Middle frontal gyrus (tissue), 1 donor: ENCODE measurements at regions not wholly inside any gene's neighbourhood (a gene's known extent, or its start where the extent isn't known, plus 50 kb on each side); places are given as distances from the start of the nearest gene placed in this dataset.
"Not testable (repeated sequence)": the region's sequence is repeated elsewhere in the genome, so short reads cannot be mapped to it uniquely, and the experiment has no call there.

Experiments
- DNase-seq: peaks from one replicate; pipeline ENCODE4 v3.0.0-alpha.2; 2015; ENCODE audit warnings: low spot score; ENCODE audit errors: extremely low spot score

GRCh38 chr5:118486647-118487225 is 501.6 kb downstream of the DTWD2 start:
- no peak for DNase-seq

GRCh38 chr5:118479285-118479684 is 509.1 kb downstream of the DTWD2 start:
- no peak for DNase-seq

GRCh38 chr5:118478852-118479251 is 509.5 kb downstream of the DTWD2 start:
- no peak for DNase-seq

GRCh38 chr5:118468085-118468484 is 520.3 kb downstream of the DTWD2 start:
- DNase-seq, result no peak

- DNase-seq, result no peak
These were observed 521.2 kb downstream of the DTWD2 start for GRCh38 chr5:118467103-118467502.

- no peak for DNase-seq
These were observed 521.9 kb downstream of the DTWD2 start for GRCh38 chr5:118466418-118466817.

- not testable (repeated sequence) for DNase-seq
These were observed 526.1 kb downstream of the DTWD2 start for GRCh38 chr5:118462276-118462675.

- DNase-seq, result no peak
These were observed 526.9 kb downstream of the DTWD2 start for GRCh38 chr5:118461436-118461835.

GRCh38 chr5:118459490-118459889 is 528.9 kb downstream of the DTWD2 start:
- no peak for DNase-seq

- no peak for DNase-seq
These were observed 532.3 kb downstream of the DTWD2 start for GRCh38 chr5:118456085-118456484.

- DNase-seq, result no peak
These were observed 536.6 kb downstream of the DTWD2 start for GRCh38 chr5:118451697-118452247.

GRCh38 chr5:118450554-118451332 is 537.6 kb downstream of the DTWD2 start:
- DNase-seq, result no peak

GRCh38 chr5:118447350-118447749 is 541.0 kb downstream of the DTWD2 start:
- DNase-seq, result no peak

- DNase-seq, result no peak
These were observed 546.4 kb downstream of the DTWD2 start for GRCh38 chr5:118441956-118442355.

- DNase-seq, result no peak
These were observed 547.3 kb downstream of the DTWD2 start for GRCh38 chr5:118441034-118441433.

- no peak for DNase-seq
These were observed 547.9 kb downstream of the DTWD2 start for GRCh38 chr5:118440496-118440895.

- DNase-seq, result no peak
These were observed 548.5 kb downstream of the DTWD2 start for GRCh38 chr5:118439831-118440230.

- no peak for DNase-seq
These were observed 553.2 kb downstream of the DTWD2 start for GRCh38 chr5:118435131-118435530.

- no peak for DNase-seq
These were observed 553.8 kb downstream of the DTWD2 start for GRCh38 chr5:118434522-118434921.

GRCh38 chr5:118430076-118430475 is 558.3 kb downstream of the DTWD2 start:
- peak; percentile 29 for DNase-seq

- peak; percentile 50 for DNase-seq
These were observed 580.4 kb downstream of the DTWD2 start for GRCh38 chr5:118407958-118408357.

- DNase-seq, result no peak
These were observed 582.7 kb downstream of the DTWD2 start for GRCh38 chr5:118405650-118406061.

GRCh38 chr5:118397236-118397635 is 591.1 kb downstream of the DTWD2 start:
- DNase-seq, result no peak
